NCI-H82 treated with DMSO at 0.1 percent for 48 hours (cell line): ENCODE measurements at regions not wholly inside any gene's neighbourhood (a gene's known extent, or its start where the extent isn't known, plus 50 kb on each side); places are given as distances from the start of the nearest gene placed in this dataset.
"Not testable (repeated sequence)": the region's sequence is repeated elsewhere in the genome, so short reads cannot be mapped to it uniquely, and the experiment has no call there.

ENCODE experiments used
- DNase-seq: peaks from one replicate; lab custom pipeline; 2025; ENCODE audit not compliant: unreplicated experiment; lab: John Stamatoyannopoulos, UW

DNA sequence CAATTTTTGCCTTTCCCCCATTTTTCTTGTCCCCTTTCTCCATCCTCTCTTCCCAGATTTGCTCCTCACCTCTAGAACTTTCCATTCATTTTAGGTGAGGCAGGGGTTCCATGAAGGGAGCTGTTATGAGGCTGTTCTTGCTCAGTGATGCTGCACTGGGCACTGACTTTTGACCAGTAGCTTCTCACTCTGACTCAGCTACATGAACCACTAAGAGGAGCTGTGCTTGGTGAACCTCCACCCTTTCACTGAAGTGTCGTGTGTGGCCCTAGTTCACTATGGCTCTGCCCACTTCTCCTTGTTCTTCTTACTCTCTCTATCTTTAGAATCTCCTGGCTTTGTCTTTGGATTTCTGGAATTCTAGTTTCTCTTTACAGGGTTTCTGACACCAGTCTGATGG lies 73.4 kb upstream of the ADRA1D start:
- no peak for DNase-seq

DNA sequence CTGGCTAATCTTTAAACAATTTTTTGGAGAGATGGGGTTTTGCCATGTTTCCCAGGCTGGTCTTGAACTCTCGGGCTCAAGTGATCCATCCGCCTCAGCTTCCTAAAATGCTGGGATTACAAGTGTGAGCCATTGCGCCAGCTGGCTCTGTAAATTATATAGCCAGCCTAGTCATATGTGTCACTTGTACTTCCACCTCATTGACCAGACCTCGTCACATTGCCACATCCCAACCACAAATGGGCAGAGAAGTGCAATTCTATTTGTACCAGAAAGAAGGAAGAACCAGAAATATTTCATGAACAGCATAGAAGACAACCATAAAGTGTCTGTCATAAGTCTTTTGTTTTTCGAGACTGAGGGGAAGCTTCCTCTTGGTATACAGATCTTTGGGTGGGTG lies 71.2 kb upstream of the ADRA1D start:
- DNase-seq: no peak

DNA sequence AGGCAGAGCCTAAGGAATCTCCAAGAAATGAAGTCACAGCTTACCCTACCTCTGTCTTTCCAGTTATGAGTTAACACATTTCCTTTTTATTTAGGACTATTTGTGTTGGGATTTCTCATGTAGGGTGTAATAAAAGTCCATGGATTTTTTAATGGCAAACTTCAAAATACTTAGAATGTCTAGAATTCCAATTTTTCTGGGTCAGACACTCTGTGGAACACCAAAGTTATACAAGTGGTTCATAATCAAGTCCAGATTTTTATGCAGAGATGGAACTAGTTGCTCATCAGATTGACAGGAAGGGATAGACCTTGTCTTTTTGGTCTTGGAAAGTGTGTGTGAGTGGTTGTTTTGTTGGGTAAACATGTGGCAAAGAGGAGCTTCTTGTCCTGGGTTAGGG lies 69.8 kb upstream of the ADRA1D start:
- no peak for DNase-seq

DNA sequence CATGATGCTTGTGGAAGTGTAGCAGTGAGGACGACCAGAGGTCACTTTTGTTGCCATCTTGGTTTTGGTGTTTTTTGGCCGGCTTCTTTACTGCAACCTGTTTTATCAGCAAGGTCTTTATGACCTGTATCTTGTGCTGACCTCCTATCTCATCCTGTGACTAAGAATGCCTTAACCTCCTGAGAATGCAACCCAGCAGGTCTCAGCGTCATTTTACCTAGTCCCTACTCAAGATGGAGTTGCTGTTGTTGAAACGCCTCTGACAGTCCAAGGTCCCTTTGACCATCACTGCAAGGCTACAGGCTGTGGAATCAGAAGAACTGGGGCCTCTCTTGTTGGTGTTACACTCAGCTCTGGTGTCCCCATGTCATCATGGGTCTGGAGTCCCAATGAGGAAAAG lies 61.5 kb upstream of the ADRA1D start:
- DNase-seq: not testable (repeated sequence)

DNA sequence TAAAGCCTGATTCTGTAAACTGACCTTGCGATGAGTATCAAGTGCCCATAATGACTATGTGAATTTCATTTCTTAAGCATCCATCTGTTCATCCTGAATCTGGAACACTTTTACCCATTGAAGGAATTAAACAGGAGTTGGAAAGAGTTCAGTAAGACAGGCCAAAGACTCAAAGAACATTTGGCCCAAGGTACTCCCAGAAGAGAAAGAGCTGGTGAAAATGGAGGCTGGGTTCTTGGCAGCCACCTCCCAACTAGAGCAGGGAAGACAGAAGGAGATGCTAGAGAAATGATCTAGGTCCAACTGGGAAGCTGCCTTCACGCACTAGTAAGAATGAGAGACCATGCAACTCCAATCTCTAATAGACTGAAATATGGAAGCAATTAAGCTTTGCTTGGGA lies 57.1 kb upstream of the ADRA1D start:
- DNase-seq: no peak

DNA sequence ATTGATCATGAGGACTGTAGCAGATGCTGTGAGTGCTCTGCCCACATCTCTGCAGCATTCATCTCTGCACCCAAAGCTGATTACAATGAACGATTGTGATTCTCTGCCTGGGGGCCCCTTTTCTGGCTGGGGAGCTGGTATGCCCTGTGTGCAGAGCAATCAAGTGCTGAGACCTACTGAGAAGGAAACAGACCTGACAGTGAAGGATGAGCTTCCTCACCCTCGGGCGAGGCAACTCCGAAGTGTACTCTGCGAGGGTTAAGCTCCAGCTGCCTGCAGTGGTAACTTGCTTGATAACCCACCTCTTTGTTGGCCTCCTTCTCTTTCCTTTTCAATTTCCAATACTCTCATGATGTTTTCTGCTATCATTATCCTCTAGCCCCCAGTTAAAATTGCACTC lies 56.0 kb upstream of the ADRA1D start:
- no peak for DNase-seq

DNA sequence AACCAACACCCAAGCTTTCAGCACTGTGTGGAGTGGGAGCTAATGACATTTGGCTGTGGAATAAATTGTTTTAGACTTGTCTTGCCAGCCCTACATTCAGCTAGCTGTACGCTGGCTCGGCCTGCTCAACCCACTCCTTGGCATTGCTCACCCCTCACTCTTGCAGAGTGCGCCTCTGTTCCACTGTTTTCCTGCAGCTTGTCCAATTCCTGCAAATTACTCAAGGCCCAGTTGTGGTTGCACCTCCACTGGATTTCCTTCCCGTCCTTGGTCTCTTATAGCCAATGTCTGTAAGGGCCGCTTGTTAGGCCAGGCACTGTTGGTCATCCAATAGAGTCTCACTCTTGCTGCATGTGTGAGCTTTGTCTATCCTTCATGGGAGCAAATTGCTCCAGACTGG lies 55.5 kb upstream of the ADRA1D start:
- DNase-seq: no peak

DNA sequence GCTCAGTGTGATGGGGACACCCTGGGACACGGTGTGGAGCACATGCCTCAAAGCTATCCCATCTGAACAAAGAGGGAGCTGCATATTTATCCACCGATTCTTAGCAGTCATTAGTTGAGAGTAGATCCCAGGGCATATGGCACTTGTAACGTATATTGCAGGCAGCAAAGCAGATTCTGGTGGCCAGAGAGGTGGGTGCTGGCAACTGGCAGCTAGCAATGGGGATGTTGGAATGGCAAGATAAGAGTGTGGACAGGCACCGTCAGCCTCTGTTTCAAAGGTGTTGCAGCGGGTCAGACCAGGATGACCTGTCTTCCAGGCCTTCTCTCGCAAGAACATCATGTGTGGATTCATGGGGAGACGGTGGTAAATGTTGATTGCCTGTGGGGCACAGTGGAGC lies 54.0 kb upstream of the ADRA1D start:
- no peak for DNase-seq

DNA sequence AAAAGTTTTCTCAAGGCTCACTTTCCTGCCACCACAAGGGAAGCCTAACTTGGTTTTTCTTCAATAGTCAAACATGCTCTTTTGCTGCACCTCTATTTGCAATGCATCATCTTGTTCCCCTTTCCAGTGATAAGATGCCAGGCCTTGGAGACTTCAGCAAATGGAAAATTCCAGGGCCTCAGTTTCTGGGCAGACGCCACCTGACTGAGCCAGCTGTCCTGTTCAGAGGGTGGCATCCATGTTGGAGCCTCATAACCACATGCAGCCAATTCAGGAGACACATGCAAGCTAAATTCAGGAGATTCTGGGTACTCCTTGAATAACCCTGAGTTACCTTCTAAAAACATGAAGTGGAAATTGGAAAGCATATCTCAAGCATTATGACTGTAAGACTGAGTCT lies 51.8 kb upstream of the ADRA1D start:
- no peak for DNase-seq

DNA sequence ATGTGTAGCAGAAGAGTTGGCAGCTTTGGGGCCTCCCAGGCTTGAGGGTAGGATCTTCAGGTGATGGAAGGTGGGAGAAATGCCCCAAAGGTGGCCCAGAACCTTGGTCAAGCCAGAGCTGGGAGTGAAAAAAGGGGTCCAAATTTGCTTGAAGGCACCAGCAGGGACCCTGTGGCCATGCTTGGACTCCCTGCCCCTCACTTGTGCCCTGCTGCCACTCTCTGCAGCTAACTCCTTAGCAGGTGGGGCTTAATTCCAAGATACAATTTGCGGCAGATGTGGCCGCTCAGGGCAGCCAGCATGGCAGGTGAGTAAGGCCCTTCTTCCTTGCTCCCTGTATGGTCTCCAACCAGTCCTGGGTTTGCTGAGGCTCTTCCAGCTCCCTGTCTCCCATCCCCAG lies 51.3 kb upstream of the ADRA1D start:
- no peak for DNase-seq

DNA sequence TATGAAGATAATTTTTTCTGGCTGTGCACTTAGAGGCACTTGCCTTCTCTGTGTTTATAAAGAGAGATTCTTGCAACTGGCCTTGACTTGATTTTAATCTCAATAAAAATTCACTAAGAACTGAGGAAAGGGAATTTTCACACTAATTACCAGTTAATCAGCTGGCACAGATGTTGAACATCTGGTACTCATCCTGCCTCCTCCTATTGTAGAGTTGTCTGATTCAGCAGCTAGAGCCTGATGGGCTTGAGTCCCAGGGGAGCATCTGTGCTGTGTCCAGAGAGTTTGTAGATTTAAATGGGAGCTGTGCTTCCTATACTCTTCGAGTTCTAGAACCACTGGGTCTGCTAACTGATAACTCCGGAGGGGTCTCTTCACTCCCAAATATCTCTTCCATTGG lies 50.7 kb upstream of the ADRA1D start:
- no peak for DNase-seq

DNA sequence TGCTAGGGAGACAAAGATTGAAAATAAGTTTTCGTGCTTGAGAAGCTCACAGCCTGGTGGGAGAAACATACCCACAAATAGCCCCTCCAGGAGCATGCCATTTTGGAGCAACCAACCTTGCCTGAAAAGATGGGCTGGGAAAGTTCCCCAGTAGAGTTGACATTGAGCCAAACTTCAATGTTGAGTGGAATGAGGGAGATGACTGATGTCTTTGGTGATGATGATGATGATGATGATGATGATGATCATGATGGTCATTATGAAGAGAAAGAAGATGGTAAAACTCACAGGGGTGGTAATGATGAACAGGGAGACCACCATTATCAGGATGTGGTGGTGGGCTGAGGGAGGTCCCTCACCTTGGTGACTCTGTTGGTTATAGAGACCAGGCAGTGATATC lies 50.1 kb upstream of the ADRA1D start:
- no peak for DNase-seq
